OCI-LY1 (cell line): ENCODE measurements at regions not wholly inside any gene's neighbourhood (a gene's known extent, or its start where the extent isn't known, plus 50 kb on each side); places are given as distances from the start of the nearest gene placed in this dataset.

Experiments
- H2AFZ ChIP-seq: fragments of 200-600 bp; sonication (generic), shearing (Covaris generic); 2 replicates; pipeline ENCODE4 v1.6.0; 2014; ENCODE audit warnings: antibody characterized with exemption, mild to moderate bottlenecking, low read length
- H3F3A ChIP-seq: fragments of 200-600 bp; sonication (generic), shearing (Covaris generic); 2 replicates; pipeline ENCODE4 v1.6.0; 2014; ENCODE audit warnings: mild to moderate bottlenecking, antibody characterized with exemption, low read length, moderate library complexity; ENCODE audit not compliant: insufficient read depth
- H3K27ac ChIP-seq: fragments of 200-600 bp; sonication (generic); 2 replicates; pipeline ENCODE4 v1.5.1; 2014; ENCODE audit warnings: low read length, mixed run types, mild to moderate bottlenecking, low read depth; ENCODE audit not compliant: poor library complexity, severe bottlenecking
- H3K27me3 ChIP-seq: fragments of 200-600 bp; sonication (generic); 2 replicates; pipeline ENCODE4 v1.6.0; 2014; ENCODE audit warnings: antibody characterized with exemption, mild to moderate bottlenecking, low read length, moderate library complexity; ENCODE audit not compliant: insufficient read depth
- H3K36me3 ChIP-seq: fragments of 200-600 bp; sonication (generic); 2 replicates; pipeline ENCODE4 v1.6.1; 2014; ENCODE audit warnings: mild to moderate bottlenecking, antibody characterized with exemption, low read length, moderate library complexity, mixed read lengths; ENCODE audit not compliant: insufficient read depth
- H3K4me1 ChIP-seq: fragments of 200-600 bp; sonication (generic); 2 replicates; pipeline ENCODE4 v1.5.1; 2014; ENCODE audit warnings: mild to moderate bottlenecking, low read length, moderate library complexity; ENCODE audit not compliant: insufficient read depth, severe bottlenecking
- H3K4me2 ChIP-seq: fragments of 200-600 bp; sonication (generic), shearing (Covaris generic); 2 replicates; pipeline ENCODE4 v1.6.1; 2014; ENCODE audit warnings: low read length
- H3K4me3 ChIP-seq: fragments of 200-600 bp; sonication (generic); 2 replicates; pipeline ENCODE4 v1.5.1; 2014; ENCODE audit warnings: low read length, low read depth, mild to moderate bottlenecking, mixed read lengths; ENCODE audit not compliant: poor library complexity, severe bottlenecking
- H3K79me2 ChIP-seq: fragments of 200-600 bp; shearing (Covaris generic); 2 replicates; pipeline ENCODE4 v1.6.1; 2016; ENCODE audit warnings: mixed run types, low read length, mixed read lengths; ENCODE audit not compliant: insufficient read depth
- H3K9ac ChIP-seq: fragments of 200-600 bp; sonication (generic), shearing (Covaris generic); 2 replicates; pipeline ENCODE4 v1.6.1; 2014; ENCODE audit warnings: mild to moderate bottlenecking, low read length, mixed read lengths
- H3K9me2 ChIP-seq: fragments of 200-600 bp; sonication (generic), shearing (Covaris generic); 2 replicates; pipeline ENCODE4 v1.6.1; 2014; ENCODE audit warnings: low read depth, mild to moderate bottlenecking, low read length, mixed read lengths
- H3K9me3 ChIP-seq: fragments of 200-600 bp; shearing (Covaris generic); 2 replicates; pipeline ENCODE4 v1.6.1; 2014; ENCODE audit warnings: low read length, mixed read lengths
- H4K20me1 ChIP-seq: fragments of 200-600 bp; sonication (generic), shearing (Covaris generic); 2 replicates; pipeline ENCODE4 v1.6.0; 2016; ENCODE audit warnings: mild to moderate bottlenecking, low read length; ENCODE audit not compliant: insufficient read depth
- EZH2 ChIP-seq: fragments of 200-600 bp; sonication (generic), shearing (Covaris generic); IDR thresholded peaks from 2 replicates; pipeline ENCODE4 v1.8.0; 2017; ENCODE audit warnings: borderline replicate concordance, mixed run types, mild to moderate bottlenecking, antibody characterized with exemption, low read length, moderate library complexity, mixed read lengths
- TF ChIP-seq, protein P1 (sequence below): fragments of 200-600 bp; sonication (generic), shearing (Covaris generic); IDR thresholded peaks from 2 replicates; pipeline ENCODE4 v1.5.1; 2017; ENCODE audit warnings: mild to moderate bottlenecking, antibody characterized with exemption, low read length, moderate library complexity, mixed read lengths

DNA sequence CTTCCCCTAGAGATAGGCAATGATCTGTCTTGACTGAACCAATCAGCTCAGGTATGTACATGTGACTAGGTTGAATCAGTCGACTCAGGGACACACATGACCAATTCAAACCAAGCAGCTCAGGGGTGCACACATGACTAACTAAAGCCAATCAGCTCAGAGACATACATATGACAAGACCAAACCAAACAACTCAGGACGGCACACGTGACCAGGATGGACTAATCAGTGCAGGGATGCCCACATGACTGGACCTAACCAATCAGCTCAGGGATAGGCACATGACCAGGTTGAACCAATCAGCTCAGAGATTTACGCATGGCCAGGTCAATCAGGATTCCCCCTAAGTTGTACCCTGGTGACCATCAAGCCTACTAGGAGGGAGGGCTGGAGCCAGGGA is 310.3 kb downstream of the CDH26 start:
- H3K9me3 ChIP-seq: no peaks in the 10 kb centered on the region
- H3K36me3 ChIP-seq: no peaks in the 10 kb centered on the region
- no peak overlapping the region for H3K4me2 ChIP-seq

DNA sequence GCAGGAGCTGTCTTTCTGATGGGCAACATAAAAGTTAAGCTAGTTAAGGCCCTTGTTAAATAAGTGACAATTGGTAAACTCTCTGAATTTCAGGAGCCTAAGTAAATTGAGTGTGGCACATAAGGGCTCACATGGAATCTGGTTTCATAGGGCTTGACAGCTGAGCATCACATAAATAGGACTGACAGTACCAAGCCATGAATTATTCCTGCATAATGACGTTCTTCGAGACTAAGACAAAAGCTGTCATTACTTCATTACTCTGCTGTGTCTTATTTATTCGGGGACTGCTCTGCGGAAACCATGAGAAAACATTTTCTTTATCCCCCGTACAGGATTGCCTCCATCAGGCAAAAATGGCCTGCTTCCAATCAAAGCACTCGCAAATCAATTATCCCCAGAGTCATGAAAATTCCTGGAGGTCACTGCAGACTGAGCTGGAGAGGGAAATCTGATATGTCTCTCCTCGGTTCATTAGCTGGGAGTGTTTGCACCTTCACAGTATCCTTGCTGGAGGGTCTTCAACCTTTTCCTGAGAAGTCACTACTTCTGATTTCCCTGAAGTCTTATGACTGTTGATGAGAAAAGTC is 311.4 kb downstream of the CDH26 start:
- Histone ChIP-seq H4K20me1 (no peaks in the 10 kb centered on the region), H3K27ac (no peak overlapping the region), H3K9me2 (no peaks in the 10 kb centered on the region), H3F3A (no peaks in the 10 kb centered on the region), H3K36me3 (no peaks in the 10 kb centered on the region), H3K27me3 (no peaks in the 10 kb centered on the region), H3K79me2 (no peaks in the 10 kb centered on the region), H3K9me3 (no peaks in the 10 kb centered on the region), H3K4me1 (no peaks in the 10 kb centered on the region), H2AFZ (no peak overlapping the region), H3K4me2 (no peak overlapping the region), H3K4me3 (no peak overlapping the region), H3K9ac (no peak overlapping the region)
- TF ChIP-seq, protein P1, sequence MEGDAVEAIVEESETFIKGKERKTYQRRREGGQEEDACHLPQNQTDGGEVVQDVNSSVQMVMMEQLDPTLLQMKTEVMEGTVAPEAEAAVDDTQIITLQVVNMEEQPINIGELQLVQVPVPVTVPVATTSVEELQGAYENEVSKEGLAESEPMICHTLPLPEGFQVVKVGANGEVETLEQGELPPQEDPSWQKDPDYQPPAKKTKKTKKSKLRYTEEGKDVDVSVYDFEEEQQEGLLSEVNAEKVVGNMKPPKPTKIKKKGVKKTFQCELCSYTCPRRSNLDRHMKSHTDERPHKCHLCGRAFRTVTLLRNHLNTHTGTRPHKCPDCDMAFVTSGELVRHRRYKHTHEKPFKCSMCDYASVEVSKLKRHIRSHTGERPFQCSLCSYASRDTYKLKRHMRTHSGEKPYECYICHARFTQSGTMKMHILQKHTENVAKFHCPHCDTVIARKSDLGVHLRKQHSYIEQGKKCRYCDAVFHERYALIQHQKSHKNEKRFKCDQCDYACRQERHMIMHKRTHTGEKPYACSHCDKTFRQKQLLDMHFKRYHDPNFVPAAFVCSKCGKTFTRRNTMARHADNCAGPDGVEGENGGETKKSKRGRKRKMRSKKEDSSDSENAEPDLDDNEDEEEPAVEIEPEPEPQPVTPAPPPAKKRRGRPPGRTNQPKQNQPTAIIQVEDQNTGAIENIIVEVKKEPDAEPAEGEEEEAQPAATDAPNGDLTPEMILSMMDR: no peak
- no peak for TF ChIP-seq EZH2

More for the DNA sequence above, 310.3 kb downstream of the CDH26 start:
- H3K4me3 ChIP-seq: no peak overlapping the region
- H3K79me2 ChIP-seq: no peaks in the 10 kb centered on the region
- H3F3A ChIP-seq: no peaks in the 10 kb centered on the region
- no peaks in the 10 kb centered on the region for H3K9me2 ChIP-seq
- H3K27me3 ChIP-seq: no peaks in the 10 kb centered on the region
- TF ChIP-seq, protein P1: no peak
- no peak for TF ChIP-seq EZH2
- H2AFZ ChIP-seq: no peak overlapping the region
- no peaks in the 10 kb centered on the region for H3K4me1 ChIP-seq
- no peak overlapping the region for H3K9ac ChIP-seq
- H4K20me1 ChIP-seq: no peaks in the 10 kb centered on the region
- no peak overlapping the region for H3K27ac ChIP-seq

DNA sequence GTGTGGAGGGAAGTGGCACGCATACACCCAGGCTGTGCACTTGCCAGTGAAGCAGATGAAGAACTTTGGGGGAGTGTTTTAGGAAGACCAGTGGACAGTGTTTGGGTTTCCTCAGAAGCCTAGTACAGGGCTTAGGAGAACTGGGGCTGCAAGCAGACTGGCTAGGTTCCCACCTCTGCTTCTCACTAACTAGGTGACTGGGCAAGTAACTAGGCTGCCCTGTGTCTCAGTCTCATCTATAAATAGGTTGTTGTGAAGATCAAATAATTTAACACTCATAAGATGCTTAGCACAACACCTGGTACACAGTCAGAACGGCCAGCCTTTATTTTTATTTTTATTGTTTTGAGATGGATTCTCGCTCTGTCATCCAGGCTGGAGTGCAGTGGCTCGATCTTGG is 312.1 kb downstream of the CDH26 start:
- H2AFZ ChIP-seq: no peak overlapping the region
- no peaks in the 10 kb centered on the region for H3K36me3 ChIP-seq
- TF ChIP-seq, protein P1: no peak
- TF ChIP-seq EZH2: no peak
- H3K4me3 ChIP-seq: no peak overlapping the region
- no peak overlapping the region for H3K9ac ChIP-seq
- H3K27ac ChIP-seq: no peak overlapping the region
- no peaks in the 10 kb centered on the region for H3K27me3 ChIP-seq
- H3K9me3 ChIP-seq: no peaks in the 10 kb centered on the region
- no peaks in the 10 kb centered on the region for H3K79me2 ChIP-seq
- no peaks in the 10 kb centered on the region for H3F3A ChIP-seq
- H3K4me2 ChIP-seq: no peak overlapping the region
- no peaks in the 10 kb centered on the region for H3K4me1 ChIP-seq
- no peaks in the 10 kb centered on the region for H3K9me2 ChIP-seq
- H4K20me1 ChIP-seq: no peaks in the 10 kb centered on the region
